NCI-H2081 treated with DMSO at 0.1 percent for 48 hours (cell line): ENCODE measurements at regions not wholly inside any gene's neighbourhood (a gene's known extent, or its start where the extent isn't known, plus 50 kb on each side); places are given as distances from the start of the nearest gene placed in this dataset.

Experiments
- DNase-seq: peaks from one replicate; lab custom pipeline; 2025; lab: John Stamatoyannopoulos, UW

- DNase-seq, result no peak
Measured at GRCh38 chr3:22942981-22943380, 260.1 kb upstream of the UBE2E2 start.

GRCh38 chr3:22947851-22948250 lies 255.3 kb upstream of the UBE2E2 start:
- no peak for DNase-seq

GRCh38 chr3:22951910-22952309 lies 251.2 kb upstream of the UBE2E2 start:
- no peak for DNase-seq

- DNase-seq, result no peak
Measured at GRCh38 chr3:22952860-22953259, 250.3 kb upstream of the UBE2E2 start.

- DNase-seq, result no peak
Measured at GRCh38 chr3:22959593-22959992, 243.5 kb upstream of the UBE2E2 start.

GRCh38 chr3:22960105-22960984 lies 242.8 kb upstream of the UBE2E2 start:
- DNase-seq, result no peak

- DNase-seq, result no peak
Measured at GRCh38 chr3:22962244-22962643, 240.9 kb upstream of the UBE2E2 start.

- no peak for DNase-seq
Measured at GRCh38 chr3:22966349-22966748, 236.8 kb upstream of the UBE2E2 start.

GRCh38 chr3:22969276-22969675 lies 233.9 kb upstream of the UBE2E2 start:
- DNase-seq, result no peak

GRCh38 chr3:22971497-22971896 lies 231.6 kb upstream of the UBE2E2 start:
- no peak for DNase-seq

GRCh38 chr3:22977042-22977441 lies 226.1 kb upstream of the UBE2E2 start:
- no peak for DNase-seq

- DNase-seq, result no peak
Measured at GRCh38 chr3:22977650-22978289, 225.4 kb upstream of the UBE2E2 start.

- no peak for DNase-seq
Measured at GRCh38 chr3:22979581-22979980, 223.5 kb upstream of the UBE2E2 start.

GRCh38 chr3:22980346-22980745 lies 222.8 kb upstream of the UBE2E2 start:
- DNase-seq, result no peak

- DNase-seq, result no peak
Measured at GRCh38 chr3:22981166-22981565, 222.0 kb upstream of the UBE2E2 start.

GRCh38 chr3:22981861-22982260 lies 221.3 kb upstream of the UBE2E2 start:
- no peak for DNase-seq

- no peak for DNase-seq
Measured at GRCh38 chr3:22982981-22983587, 220.0 kb upstream of the UBE2E2 start.

GRCh38 chr3:22986958-22987357 lies 216.2 kb upstream of the UBE2E2 start:
- DNase-seq, result no peak

- no peak for DNase-seq
Measured at GRCh38 chr3:22988566-22988965, 214.6 kb upstream of the UBE2E2 start.

GRCh38 chr3:22989716-22990115 lies 213.4 kb upstream of the UBE2E2 start:
- no peak for DNase-seq

- DNase-seq, result no peak
Measured at GRCh38 chr3:22990291-22991200, 212.6 kb upstream of the UBE2E2 start.

- DNase-seq, result no peak
Measured at GRCh38 chr3:22994781-22995180, 208.3 kb upstream of the UBE2E2 start.
